AG08395 (cell line): ENCODE measurements at regions not wholly inside any gene's neighbourhood (a gene's known extent, or its start where the extent isn't known, plus 50 kb on each side); places are given as distances from the start of the nearest gene placed in this dataset.
"Not testable (repeated sequence)": the region's sequence is repeated elsewhere in the genome, so short reads cannot be mapped to it uniquely, and the experiment has no call there.

ENCODE experiments used
- DNase-seq: peaks from one replicate; pipeline ENCODE4 v3.0.0; 2012; ENCODE audit warnings: mixed read lengths, low spot score

DNA sequence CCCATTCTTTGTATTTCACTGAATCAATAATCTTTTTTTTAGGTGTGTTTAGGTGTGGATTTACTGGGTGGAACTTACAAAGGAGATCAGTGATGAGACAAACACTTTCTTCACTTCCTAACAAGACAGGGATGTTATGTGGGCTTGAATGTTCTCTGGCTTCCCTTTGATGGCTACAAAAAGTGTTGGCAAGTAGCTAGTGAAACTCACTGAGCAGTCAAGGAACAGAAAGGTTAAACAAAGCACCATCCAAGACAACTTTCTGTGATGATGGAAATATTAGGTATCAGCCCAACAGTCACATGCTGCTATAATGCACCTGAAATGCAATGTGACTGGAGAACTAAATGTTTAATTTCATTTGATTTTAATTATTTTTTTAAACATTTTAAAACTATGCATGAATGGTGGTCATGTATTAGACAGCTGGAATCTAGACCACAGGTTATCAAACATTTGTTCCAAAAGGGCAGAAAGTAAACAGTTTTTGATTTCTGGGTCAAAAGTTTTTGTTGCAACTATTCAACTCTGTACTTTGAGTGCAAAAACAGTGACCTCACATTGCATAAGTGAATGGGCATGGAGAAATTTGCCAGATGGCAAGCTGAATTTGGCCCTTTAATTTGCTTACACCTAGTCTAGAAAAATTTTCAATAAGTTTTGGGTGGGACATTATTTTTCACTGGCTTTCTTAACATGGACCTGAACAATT is 1272.7 kb upstream of the TMEFF2 start:
- no peak for DNase-seq

DNA sequence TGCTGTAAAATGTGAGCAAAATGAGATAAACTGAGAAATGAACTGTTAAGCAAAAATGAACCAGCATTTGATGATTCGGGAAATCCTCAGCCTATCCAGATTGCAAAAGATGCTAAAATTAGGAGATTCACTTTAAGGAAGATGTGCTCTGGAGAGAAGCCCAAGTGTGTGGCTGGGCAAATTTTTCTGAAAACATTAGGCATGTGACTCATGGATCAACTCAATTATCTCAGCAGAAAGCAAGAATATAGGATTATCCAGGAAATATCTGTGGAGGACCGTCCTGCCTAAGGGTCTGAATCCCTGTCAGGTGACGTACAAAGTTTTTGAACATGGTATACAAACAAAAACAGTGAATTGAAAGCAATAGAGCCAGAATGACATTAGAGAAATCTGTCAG is 1268.3 kb upstream of the TMEFF2 start:
- no peak for DNase-seq

GRCh38 chr2:193462411-193462810 is 1267.7 kb upstream of the TMEFF2 start:
- DNase-seq = no peak

DNA sequence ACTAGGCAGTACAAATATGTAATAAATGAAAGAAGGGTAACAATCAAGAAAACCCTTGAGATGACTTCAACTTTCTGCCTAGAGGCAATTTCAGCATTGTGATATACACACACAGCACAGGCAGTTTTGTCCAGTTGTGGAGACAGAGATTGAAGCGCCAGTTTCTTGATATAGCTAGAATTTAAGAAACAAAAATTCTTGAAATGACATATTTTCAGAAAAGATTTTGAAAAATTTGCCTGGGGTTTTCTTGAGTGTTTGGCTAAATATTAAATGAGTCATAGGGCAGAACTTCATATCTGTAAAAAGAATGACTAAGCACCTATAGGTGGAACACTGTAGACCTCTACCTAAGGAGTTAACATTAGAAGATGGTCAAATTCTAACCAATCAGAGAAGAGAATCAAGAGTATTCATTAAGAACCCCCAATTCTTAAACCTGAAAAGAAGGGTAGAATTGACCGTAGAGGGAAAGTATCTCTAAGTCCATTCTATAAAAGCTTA is 1266.8 kb upstream of the TMEFF2 start:
- no peak for DNase-seq

DNA sequence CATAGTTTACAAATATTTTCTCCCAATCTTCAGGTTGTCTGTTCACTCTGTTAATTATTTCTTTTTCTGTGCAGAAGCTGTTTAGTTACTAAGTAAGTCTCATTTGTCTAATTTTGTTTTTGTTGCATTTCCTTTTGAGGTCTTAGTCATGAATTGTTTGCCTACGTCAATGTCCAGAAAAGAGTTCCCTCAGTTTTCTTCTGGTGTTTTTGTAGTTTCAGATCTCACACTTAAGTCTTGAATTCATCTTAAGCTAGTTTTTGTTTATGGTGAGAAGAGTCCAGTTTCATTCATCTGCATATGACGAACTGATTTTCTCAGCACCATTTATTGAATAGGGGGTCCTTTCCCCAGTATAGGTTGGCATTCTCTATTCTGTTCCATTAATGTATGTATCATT is 1252.2 kb upstream of the TMEFF2 start:
- DNase-seq = no peak

DNA sequence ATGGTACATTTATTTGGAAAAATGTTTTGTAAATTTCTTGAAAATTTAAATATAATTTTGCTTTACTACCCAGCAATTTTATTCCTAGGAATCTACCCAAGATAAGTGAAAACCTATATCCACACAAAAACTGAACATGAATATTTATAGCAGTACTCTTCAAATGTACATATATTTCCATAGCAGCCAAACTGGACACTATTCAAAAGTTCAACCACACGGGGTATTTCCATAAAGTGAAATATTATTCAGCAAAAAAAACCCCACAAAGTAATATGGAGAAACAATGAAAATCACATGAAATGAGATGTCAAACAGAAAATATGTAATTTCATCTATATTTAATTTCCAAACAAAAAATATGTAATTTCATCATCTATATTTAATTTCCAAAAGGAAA is 1247.6 kb upstream of the TMEFF2 start:
- no peak for DNase-seq

GRCh38 chr2:193428336-193428818 is 1233.6 kb upstream of the TMEFF2 start:
- no peak for DNase-seq

- not testable (repeated sequence) for DNase-seq
Measured at GRCh38 chr2:193412368-193412767, 1217.6 kb upstream of the TMEFF2 start.

- DNase-seq = no peak
Measured at GRCh38 chr2:193409951-193410350, 1215.2 kb upstream of the TMEFF2 start.

- no peak for DNase-seq
Measured at GRCh38 chr2:193382583-193382982, 1187.8 kb upstream of the TMEFF2 start.

DNA sequence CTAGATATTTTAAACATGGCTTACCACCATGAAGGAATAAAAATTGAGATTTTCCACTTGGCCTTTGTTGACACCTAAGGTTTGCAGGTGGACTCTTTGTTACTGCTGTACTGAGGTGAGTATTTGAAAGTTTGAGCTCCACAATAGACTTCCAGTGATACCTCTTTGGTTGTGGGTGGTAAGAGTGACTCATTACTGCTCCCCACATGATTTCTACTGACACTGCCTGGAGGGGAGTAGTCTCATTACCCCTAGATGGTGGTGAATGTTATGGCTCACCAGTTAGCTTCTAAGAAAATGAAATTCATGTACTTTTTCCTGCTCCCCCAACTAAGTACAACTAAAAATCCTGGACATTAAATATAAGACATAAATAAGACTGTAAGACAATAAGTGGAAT is 1183.1 kb upstream of the TMEFF2 start:
- no peak for DNase-seq

GRCh38 chr2:193373120-193373519 is 1178.4 kb upstream of the TMEFF2 start:
- DNase-seq = no peak

DNA sequence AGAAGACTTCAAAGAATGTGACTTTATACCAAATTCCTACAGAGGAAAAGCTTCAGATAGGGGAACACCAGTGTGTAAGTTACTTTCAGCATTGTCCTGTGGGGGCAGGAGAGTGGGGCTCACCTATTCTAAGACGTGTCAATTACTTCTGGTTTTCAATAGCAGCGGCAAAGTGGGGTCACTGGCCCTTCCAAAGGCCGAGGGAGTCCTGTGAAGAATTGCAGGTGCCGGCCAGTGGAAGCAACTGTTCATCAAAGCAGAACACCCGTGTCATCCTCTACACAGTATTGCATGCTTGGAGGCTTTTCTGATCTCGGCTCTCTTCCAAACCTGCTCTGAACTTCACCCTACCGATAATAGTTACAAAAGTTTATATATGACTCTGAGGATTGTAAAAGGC is 1176.5 kb upstream of the TMEFF2 start:
- no peak for DNase-seq

DNA sequence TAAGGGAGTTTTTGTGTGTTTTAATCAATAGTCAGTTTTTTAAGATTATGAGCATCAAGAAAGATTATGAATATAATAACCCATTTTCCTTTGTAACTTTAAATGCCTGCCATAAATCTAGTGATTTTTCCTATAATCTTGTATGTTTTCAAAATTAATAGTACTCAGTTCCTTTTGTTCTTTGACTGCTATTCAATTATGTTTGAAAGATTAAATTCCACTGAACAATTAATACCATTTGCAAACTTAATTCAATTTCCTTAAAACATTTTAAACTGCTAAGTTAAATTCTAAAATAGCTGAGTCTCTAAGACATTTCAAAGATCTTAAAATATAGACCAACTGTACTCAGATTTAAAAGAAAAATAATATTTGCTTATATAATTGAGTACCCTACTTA is 1173.9 kb upstream of the TMEFF2 start:
- DNase-seq = no peak

- DNase-seq = no peak
Measured at GRCh38 chr2:193357508-193357907, 1162.8 kb upstream of the TMEFF2 start.

- DNase-seq = not testable (repeated sequence)
Measured at GRCh38 chr2:193352665-193353242, 1158.0 kb upstream of the TMEFF2 start.

- no peak for DNase-seq
Measured at GRCh38 chr2:193350509-193350908, 1155.8 kb upstream of the TMEFF2 start.

GRCh38 chr2:193349642-193350041 is 1154.9 kb upstream of the TMEFF2 start:
- DNase-seq = no peak

DNA sequence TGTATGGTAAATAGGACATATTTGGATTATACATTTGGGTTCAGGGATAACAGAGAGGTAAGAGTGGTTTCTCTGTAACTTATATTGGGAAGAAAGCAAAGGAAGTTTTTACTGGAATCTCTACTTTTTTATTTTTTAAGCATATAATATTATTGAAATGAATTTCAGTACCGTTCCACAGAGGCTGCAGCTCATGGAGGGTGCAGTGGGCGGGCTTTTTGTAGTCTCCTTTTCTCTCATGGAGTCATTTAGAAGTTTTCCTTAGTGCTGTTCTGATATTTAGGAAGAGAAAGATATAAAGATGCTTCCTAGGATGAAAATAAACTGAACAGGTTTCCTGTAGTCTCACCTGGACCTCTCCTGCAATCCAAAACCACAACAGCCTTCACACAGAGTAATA is 1153.3 kb upstream of the TMEFF2 start:
- DNase-seq = no peak

DNA sequence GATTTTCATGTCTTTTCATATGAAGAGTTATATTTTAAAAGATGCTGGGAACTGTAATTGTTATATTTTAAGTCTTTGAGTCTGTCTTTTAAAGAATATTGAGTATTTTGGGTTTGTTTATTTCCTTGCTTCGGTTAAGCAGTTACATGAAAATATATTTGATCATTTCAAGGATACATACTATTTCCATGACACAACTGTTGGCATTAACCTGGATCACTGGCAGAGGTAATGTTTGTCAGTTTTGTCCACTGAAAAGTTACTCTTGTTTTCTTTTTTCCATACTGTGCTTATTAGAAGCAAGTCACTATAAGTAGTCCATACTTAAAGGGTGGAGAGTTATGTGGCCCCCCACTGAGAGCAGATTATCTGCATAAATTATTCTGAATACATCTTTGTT is 1142.0 kb upstream of the TMEFF2 start:
- DNase-seq = no peak

- DNase-seq = no peak
Measured at GRCh38 chr2:193334401-193334800, 1139.7 kb upstream of the TMEFF2 start.

DNA sequence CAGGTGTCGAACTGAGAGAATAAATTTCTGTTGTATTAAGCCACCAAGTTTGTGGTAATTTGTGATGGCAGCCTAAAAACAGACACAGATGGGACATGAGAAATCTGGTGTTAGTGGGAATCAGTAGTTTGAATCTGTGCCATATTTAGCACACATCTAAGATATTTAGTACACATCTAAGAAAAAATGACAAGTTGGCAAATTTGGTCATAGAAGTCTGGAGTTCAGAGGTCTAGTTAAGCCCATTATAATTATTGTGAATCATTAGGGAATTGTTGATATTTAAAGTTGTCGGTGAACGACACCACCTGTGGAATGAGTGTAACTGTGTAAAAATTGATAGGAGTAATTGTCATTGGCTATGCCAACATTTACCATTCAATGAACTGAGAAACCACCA is 1138.8 kb upstream of the TMEFF2 start:
- no peak for DNase-seq

DNA sequence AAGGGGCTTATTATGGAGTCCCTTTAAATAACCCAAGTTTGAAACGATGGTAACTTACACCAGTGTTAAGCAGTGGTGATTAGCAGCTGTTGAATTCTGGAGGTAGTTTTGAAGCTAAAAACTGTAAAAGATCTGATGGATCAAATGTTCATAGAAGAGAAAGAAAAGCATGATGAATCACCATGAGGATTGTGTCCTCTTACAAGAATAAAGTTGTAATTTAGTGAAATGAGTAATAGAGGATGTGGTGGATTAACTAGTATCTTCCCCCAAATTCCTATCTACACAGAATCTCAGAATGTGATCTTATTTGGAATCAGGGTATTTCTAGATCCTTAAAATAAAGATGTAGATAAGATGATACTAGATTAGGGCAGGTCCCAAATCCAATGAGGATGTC is 1138.2 kb upstream of the TMEFF2 start:
- no peak for DNase-seq

DNA sequence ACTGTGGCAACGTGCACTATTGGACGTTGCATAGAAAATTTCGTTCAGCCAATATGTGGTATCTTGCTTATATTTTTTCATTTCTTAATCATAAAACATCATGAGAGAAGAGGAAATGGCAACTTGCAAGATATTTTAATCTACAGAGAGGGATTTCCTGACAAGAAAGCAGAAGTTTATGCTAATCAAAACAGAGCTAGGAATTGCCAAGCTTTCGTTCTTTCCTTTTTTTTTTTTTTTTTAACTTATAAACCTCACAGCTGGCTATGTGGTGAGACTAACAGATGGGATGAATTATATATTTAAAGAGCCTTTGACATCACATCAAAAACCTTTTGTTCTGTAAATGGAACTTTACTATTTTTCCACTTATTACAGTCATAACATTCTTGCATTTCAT is 1136.9 kb upstream of the TMEFF2 start:
- no peak for DNase-seq
